ENCODE measurements at regions not wholly inside any gene's neighbourhood (a gene's known extent, or its start where the extent isn't known, plus 50 kb on each side); places are given as distances from the start of the nearest gene placed in this dataset.

- TF ChIP-seq POLR2A (IDR thresholded peaks at IDR 0.05) (no peak), CTCF (IDR thresholded peaks at IDR 0.05) (no peak)
Measured at GRCh38 chr1:228838717-228839500, 103.6 kb downstream of the RHOU start.
